NCI-H748 treated with DMSO at 0.1 percent for 48 hours (cell line): ENCODE measurements at regions not wholly inside any gene's neighbourhood (a gene's known extent, or its start where the extent isn't known, plus 50 kb on each side); places are given as distances from the start of the nearest gene placed in this dataset.

Source experiments
- DNase-seq: peaks from one replicate; lab custom pipeline; 2025; lab: John Stamatoyannopoulos, UW

- DNase-seq = no peak
Observed at GRCh38 chr2:45337481-45337880, 273.6 kb downstream of the SRBD1 start.

DNA sequence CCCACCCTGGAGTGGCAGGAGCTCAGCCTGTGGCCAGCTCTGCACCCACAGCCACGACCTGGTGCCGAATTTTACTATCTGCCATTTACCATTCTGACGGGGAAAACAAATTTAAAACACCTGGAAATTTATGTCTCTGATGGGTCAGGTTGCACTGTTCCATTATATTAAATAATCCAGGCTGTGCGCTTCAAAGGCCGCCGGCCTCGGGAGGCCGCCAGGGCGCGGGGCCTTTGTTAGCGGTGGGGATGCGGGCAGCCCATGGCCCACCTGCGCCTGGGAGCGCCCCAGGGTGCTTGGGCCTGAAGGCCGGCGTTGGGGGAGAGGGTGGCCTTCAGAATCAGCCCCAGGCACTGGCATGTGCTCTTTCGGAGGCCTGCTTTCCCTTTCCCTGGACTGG, 276.9 kb downstream of the SRBD1 start:
- no peak for DNase-seq

- no peak for DNase-seq
Observed at GRCh38 chr2:45332567-45332966, 278.5 kb downstream of the SRBD1 start.

- DNase-seq = no peak
Observed at GRCh38 chr2:45332094-45332493, 279.0 kb downstream of the SRBD1 start.

DNA sequence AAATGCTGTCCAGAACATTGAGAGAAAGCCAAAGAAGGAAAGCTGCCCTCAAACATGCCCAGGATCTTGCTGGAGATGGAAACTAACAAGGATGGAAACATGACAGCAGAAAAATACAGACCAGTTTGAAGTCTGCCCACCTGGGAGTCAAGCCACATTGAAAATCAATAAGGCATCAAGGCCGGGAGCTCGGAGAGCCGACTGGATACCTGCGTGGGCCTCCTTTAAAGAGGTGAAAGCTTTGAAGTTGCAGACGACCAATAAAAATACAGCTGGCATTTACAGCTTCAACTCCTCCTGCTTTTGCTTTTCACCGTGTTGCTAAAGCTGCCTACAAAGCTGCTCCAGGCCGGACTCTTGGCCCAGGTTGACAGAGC, 279.7 kb downstream of the SRBD1 start:
- DNase-seq = no peak

GRCh38 chr2:45330637-45331409, 280.2 kb downstream of the SRBD1 start:
- peak; percentile 62 for DNase-seq

DNA sequence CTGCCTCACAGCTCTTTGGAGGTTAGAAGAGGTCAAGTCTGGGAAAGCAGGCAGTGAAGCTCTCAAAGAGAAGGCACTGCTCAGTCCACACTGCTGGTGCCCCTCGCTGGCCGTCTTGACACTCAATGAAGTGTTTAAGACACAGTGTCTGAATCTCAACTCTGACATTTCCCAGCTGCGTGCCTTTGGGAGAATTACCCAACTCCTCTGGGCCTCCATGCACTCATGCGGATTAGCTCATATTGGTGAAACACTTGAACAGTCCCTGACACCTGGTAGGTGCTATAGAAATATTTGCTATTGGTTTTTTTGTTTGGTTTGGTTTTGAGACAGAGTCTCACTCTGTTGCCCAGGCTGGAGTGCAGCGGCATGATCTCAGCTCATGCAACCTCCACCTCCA, 281.0 kb downstream of the SRBD1 start:
- no peak for DNase-seq

- DNase-seq = no peak
Observed at GRCh38 chr2:45329045-45329677, 281.9 kb downstream of the SRBD1 start.

- DNase-seq = no peak
Observed at GRCh38 chr2:45328264-45328870, 282.7 kb downstream of the SRBD1 start.

DNA sequence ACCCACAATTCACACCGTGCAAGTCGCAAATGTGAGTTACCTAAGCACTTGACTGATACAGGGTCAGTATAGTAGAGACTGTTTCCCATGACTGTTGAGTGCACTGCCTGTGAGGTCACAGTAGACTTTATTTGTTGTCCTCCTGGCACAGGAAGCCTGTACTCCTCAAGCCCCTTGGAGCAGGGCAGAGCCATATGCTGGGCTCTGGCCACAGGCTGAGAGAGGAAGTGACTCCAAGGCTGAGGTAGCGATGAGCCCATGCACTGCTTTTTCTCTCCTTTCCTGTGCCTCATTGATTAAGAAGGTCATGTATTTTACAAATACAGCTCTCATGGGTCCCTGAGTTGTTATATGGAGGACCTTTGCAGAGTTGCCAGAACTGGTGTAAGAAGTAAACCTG, 287.7 kb downstream of the SRBD1 start:
- no peak for DNase-seq

DNA sequence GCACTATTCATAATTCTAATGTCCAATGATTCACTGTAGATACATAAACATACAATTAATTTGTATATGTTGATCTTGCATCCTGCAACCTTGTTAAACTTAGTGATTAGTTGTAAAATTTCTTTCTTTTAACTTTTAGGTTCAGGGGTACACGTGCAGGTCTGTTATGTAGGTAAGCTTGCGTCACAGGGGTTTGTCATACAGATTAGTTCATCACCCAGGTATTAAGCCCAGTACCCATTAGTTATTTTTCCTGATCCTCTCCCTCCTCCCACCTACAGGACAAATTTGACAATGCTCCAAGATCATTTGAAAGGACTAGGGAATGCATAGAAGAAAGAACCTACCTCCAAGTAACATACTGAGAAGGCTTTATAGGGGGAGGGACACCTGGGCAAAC, 290.1 kb downstream of the SRBD1 start:
- DNase-seq = no peak

DNA sequence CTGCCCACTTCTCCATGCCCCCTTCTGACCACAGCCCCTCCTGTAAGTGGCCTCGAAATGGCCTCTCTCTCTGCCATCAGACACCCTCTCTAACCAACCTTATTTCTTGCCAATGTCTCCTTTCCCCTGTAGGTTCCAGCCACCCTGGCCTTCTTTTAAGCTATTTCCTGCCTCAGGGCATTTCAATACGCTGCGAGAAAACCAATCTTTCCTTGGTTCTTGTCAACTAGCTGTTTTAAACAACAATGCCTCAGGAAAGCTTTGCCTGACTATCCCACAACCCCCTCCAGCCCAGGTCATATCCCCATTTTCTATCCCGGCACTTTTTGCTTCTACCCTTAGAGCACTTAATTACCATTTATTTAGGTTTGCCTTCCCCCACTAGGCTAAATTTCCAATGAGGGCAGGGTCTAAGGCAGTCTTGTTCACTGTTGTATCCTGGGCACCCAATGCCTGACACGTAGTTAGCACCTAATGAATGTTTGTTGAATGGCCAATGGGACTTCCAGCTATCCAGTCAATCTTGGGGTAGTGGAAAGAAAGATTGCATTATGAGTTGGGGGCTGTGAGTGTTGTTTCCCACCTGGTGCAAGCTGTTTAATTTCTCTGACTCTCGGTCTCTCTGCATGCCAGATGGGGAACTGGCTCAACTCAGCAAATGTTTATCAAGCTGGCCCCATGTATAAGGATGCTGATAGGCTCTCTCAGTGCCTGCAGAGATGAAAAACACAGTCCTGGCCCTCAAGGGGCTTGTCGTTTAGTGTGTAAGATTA, 291.2 kb downstream of the SRBD1 start:
- no peak for DNase-seq

DNA sequence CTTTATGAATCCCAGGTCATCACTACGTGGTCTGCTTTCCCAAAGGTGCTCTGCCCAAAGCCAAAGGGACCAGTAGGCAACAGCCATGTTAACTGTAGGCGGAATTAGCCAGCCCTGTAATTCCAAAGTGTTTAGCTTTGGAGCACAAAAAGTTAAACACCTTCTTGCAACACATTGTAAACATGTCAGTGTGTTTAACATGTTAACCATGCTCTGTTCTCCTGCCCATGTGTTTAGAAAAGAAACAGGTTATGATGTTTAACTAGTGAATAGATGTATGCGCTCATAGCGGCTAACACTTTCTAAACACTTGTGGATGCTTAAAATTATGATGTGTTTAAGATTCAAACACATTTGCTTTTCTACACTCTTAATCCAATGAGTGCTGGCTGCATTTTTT, 292.4 kb downstream of the SRBD1 start:
- DNase-seq = no peak

- no peak for DNase-seq
Observed at GRCh38 chr2:45316576-45317338, 294.3 kb downstream of the SRBD1 start.

DNA sequence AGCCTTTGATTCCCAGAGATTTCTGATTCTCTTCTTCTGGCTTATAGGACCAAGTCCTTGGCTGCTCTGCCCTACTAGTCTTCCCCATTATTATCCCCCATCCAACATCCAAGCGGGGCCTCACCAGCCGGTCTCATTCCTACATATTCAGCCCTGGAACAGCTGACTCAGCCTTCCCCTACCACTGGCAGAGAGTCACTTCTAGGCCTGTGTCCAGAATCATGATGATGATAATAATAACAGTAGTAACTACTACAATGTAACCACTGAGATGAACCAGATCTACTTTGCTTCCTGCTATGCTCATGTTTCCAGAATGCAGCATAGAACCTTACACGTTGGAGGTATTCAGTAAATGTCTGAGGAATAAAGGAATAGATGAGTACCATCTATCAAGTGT, 295.2 kb downstream of the SRBD1 start:
- DNase-seq = no peak

DNA sequence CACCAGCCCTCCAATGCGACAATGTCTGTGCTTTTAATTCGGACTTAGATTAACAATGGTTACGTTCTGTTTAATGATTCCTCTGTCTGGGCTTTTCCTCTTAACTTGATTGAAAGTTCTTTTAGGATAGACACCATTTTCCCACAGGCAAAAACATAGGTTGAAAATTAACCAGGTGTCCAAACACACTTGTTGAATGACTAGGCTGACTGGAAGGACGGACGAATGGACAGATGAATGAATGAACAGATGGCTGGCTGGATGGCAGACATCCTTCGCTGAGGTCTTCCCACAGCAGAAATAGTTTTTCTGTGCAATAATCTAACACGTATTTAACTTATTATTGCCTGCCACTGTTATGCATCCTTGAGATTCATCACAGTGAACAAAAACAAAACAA, 298.8 kb downstream of the SRBD1 start:
- DNase-seq = no peak

- DNase-seq = no peak
Observed at GRCh38 chr2:45311559-45311958, 299.5 kb downstream of the SRBD1 start.

DNA sequence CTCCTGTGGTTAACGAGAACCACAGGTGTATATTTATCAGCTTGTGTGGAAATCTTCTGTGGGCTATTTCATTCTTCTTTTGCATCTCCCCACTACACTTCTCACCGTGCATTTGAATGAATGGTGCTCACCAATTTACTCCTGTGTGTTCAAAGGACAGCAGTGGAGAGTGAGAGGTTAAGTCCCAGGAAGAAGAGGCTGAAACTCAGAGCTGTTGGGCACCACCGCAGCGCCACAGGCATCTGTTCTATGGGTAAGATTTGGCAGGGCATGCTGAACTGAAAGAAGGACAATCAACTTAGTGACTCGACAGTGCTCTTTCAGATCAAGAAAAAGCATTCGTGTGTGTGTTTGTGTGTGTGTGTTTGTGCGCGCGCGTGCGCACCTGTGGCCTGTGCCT, 297.9 kb upstream of the SIX2 start:
- no peak for DNase-seq

DNA sequence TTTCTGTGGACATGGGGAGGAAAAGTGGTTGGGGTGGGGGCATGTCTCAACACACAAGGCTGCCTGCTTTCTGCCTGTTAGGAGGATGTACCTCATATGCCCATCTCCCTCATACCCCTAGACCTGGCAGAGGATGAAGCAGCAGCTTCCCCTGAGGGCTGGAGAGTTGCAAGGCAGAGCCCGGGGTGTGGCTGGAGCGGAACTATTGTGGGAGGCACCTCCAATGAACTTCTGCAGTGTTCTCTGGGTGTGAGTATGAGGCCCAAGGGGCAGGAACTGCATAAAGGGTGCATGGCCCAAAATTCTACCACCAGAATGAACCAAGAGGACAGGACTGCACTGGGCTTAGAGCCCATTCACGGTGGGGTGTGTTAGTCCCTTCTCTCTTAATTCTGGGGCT, 296.3 kb upstream of the SIX2 start:
- no peak for DNase-seq

GRCh38 chr2:45303417-45304202, 294.4 kb upstream of the SIX2 start:
- no peak for DNase-seq
